Non-pigmented ciliary epithelial cell (primary cell): ENCODE measurements at regions not wholly inside any gene's neighbourhood (a gene's known extent, or its start where the extent isn't known, plus 50 kb on each side); places are given as distances from the start of the nearest gene placed in this dataset.
A peak's percentile ranks its signal among the peaks of the same experiment; 100 is the strongest.

Source experiments
- DNase-seq: peaks from one replicate; pipeline ENCODE4 v3.0.0-alpha.2; 2010; ENCODE audit warnings: low read depth

DNA sequence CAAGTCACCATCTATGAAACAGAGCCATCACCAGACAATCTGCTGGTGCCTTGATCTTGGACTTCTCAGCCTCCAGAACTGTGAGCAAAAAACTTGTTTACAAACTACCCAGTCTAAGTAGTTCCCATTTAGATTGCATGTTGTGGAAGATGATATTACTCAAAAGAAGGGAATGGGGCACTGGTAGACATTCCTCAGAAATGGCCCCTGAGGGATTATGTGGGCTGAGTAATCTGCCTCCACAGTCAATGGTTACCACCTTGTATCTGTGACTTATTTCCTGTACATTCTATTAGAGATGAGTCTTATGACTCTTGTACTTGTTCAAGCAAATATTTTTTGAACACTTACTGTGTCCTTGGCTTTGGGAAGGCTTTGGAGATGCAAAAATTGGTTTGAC, 160.4 kb downstream of the NUP35 start:
- DNase-seq = peak; percentile 71

DNA sequence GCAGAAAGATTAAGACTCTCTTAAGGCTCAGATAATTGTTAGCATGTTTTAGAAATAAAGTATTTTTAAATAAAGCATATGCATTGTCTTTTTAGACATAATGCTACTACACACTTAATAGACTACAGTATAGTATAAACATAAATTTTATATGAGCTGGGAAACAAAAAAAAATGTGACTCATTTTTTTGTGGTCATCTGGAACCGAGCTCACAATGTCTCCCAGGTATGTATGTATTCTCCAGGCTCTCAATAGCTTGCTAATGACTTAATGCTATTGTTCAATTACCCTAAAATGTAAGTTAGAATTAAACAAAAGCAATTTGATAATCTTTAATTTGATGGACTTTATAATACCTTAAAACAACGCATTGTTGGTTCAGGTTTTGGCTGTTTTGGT, 167.2 kb downstream of the NUP35 start:
- DNase-seq = no peak

DNA sequence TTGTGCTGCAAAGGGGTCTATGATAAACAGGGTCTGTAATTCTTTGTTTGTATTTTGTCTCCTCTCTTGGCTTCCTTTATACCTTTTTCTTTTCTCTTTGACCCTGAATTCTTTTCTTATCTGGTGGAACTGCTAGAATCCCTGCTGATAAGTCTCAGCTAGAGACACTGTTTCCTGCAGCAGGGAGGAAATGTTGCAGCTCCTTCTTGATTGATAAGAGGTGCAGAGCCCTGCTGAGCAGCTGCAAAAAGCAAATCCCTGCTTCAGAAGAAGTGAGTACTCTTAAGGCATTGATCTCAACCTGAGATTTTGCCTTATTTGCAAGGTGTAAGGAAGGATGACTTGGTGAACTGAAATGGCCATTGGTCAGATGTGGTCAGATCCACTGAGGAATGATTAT, 167.8 kb downstream of the NUP35 start:
- DNase-seq = no peak

DNA sequence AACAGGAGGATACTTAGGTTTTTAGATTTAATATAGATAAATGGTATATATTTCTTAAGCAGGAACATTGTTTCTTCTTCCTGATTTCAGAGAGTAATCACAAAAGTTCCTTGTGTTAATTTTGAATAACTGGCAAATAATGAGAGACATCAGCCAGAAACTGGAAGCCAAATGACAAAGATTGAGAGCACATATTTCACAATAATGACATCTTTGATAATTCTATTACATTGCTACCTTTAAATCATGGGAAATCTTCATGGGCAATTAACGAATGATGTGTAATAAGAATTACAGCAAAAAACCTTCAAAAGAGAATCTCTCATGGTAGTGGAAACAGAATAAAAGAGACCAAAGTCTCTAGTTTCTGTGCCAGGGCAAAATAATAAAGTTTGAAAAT, 215.1 kb downstream of the NUP35 start:
- no peak for DNase-seq

DNA sequence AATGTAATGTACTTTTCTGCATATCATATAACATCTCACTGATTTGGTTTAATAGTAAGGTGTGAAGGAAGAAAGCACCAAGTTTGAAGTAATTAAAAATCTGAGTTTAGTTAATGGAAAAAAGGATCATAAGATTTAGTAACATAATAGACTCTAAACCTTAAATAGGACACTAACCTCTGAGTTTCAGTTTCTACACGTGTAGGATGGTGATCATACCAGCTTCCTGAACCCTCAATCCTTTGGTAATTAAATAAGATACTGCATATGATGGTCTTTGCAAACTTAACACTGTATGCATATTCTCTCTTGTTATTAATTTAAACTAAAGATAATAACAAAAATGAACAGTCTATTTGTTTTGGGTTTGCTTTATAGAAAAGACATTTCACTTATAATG, 216.8 kb downstream of the NUP35 start:
- DNase-seq = no peak

DNA sequence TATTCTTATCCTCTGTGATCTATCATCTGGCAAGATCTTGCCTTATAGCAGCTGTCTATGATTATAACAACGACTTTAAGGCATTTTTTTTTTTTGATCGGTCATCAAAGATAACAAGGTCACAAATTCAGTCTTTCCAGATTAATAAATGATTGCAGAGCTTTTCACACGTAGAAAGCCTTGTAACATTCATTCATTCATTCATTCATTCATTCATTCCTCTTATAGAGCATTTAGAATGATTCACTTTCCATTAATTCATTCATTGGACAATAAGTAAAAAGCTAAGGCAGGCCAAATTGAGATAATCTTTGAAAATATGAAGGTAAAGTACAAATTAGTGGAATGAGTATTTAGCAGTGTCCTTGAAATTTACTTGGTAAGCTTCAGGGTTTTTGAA, 223.7 kb downstream of the NUP35 start:
- DNase-seq = no peak

DNA sequence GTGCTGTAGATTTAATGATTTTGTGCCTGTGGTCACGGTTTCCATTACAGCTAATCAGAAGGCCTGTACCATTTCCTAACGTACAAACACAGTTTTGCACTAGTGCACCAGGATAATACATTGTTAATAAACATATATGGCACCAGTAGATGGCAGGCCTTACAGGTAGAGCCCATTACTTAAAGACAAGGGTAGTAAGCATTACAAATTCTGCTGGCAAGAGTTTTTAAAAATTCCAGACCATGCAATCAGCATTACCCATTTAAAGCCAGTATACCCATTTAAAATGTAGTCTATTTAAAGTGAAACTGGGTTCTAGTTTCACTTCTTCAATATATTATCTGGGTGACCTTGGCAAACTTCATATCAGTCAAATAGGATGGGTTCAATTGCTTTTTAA, 224.2 kb downstream of the NUP35 start:
- no peak for DNase-seq

DNA sequence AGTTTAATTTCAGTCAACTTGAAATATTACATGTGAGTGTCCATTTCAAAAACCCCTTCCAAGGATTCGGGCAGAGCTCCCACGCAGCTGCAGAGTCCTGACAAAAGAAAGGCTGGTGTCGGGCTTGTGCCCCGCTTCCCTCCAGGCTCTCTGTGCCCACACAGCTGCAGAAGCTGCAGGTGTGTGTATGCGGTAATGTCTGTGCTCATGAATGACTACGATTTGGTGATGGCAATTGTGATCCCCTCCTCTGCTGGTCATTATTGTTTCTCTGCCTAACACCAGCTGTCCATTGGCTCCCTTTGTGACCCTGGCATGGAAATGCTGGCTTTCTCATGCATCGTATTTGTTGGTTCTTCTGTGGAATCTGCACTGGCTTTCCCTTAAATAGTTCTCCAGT, 224.8 kb downstream of the NUP35 start:
- DNase-seq = no peak

DNA sequence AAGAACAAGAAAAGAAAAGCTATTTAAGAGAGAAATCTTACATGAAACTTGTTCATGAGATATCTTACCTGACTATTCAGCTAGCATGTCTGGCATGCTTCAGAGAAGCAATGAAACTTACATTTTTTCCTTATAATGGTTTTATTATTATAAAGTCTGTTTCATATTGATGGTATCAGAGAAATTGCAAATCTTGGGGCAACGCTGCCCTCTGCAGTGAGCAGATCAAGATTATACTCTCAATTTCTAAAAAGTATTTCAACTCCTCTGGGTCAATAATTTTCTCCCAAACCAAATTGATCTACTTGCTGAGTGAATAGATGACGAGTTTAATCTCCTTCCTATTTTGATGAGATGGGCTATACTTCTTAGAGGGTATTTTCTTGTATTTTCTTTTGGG, 235.6 kb downstream of the NUP35 start:
- no peak for DNase-seq

DNA sequence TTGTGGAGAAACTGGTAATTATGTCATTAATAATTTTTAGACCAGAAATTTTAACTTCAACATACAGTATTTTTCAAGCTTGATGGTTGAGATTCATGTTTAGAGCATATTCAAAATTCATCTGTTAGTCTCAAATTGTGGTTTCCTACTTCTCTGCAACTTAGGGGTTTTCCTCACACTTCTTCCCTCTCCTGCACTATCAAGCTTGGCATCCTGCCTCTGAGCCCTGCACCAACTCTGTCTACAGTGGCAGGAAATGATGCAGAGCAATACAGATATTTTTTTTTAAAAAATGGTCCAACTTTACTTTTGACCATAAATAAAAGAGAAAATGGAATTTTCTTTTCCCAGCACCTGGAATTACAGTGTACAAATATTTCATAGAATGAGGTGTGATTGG, 247.3 kb downstream of the NUP35 start:
- no peak for DNase-seq

DNA sequence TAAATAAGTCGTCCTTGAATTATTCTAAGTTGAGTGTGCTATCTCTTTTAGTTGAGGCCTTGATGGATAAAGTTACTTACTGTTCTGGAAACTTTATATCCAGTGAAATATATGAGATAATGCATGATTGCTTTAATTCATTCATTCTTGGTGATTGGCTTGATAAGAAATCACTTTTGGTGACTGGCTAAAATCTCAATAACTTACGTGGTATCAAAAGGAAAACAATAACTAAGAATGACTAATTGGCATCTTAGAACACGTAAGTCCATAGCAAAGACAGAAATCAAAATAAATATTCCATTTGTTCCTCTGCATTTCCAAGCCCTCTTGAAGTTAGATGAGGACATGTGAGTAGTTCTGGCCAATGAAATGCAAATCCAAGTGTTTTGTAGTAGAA, 251.6 kb downstream of the NUP35 start:
- peak; percentile 9 for DNase-seq

DNA sequence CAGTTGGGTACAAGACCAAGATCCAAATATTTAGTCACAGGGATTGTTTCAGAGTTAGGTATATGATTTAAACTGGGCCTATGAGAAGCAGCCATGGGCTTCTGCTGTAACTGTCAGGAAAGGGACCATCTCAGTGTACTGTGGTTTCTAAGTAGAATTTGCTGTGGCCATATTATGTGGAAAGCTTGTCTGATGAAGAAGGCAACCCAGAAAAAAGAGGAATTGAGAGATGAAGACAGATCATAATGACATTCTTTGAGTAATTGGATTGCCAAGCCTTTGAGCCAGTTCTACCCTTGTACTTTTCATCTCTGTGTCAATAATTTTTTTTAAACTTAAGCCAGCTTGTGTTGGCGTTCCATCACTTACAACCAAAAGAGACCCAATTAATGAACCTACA, 259.6 kb downstream of the NUP35 start:
- DNase-seq = no peak

DNA sequence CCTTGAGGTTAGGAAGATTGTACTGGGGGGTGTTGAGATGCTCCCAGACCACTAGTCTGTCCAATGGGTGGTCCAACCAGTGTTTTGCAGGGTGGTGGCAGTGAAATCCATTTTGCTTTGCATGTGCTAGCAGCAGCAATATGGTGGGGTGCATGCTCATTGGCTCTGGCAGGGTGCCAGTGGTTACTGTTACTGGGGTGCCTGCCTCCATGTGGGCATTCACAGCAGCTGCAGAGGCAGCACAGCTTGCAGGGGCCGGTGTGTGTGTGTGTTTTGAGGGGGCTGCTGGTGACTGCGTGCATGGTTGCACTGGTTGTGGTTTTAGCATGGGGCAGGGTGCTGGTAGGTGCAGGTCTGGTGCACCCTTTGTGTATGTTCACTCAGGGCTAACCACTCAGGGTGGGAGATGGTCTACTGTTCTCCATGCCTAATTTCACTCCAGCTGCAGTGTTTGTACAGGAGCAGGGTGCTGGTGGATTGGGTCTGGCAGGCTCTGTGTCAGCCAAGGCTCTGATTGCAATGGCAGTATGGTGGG, 265.4 kb downstream of the NUP35 start:
- no peak for DNase-seq

DNA sequence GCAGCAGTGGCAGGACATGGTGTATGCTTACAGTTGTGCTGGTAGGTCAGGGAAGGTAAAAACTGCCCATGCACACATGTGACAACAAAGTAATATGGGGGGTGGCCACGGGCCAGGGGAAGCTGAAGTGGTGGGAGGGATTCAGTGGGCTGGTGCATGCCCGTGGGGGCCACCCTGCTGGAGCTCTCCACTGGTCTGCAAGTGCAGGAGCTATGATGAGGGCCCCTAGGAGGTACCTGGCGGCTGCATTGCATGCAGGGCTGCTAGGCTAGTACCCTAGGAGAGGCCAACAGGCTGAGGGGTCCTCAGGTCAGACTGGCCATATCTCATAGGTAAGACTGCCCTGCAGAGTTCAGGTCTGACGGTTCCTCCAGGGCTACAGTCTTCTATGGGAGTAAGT, 265.9 kb downstream of the NUP35 start:
- DNase-seq = no peak

DNA sequence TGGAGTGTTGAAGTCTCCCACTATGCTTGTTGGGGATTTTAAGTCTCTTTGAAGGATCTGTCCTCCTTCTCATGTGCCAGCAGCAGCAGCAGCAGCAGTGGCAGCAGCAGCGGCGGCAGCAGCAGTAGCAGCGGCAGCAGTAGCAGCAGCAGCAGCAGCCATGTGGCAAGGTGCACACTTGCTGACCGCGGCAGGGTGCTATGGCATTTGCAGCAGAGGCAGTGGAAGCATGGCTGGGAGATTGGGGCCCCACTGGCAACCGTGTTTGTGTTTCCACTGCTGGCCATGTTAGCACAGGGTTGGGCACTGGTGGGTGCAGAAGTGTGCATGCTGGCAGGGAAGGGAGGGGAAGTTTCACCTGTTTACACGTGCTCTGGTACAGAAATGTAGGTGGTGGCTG, 280.1 kb downstream of the NUP35 start:
- DNase-seq = no peak

DNA sequence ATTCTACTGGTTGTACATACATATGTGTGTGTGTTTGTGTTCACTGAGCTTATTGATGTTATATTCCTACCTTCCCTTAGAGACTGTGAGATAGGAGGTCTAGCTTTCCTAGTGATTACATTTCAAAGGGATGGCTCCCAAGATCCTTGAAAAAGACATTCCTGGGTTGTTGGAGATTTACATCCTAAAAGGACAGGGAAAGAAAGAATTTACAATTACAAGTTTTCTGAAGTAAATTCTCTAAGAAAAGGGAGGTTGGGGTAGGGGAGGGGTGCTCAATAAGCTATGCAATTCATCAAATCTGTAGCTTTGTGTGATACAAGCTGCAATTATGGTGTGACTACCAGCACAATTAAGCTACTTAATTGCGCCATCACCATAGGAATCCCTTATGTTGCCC, 284.3 kb downstream of the NUP35 start:
- no peak for DNase-seq

DNA sequence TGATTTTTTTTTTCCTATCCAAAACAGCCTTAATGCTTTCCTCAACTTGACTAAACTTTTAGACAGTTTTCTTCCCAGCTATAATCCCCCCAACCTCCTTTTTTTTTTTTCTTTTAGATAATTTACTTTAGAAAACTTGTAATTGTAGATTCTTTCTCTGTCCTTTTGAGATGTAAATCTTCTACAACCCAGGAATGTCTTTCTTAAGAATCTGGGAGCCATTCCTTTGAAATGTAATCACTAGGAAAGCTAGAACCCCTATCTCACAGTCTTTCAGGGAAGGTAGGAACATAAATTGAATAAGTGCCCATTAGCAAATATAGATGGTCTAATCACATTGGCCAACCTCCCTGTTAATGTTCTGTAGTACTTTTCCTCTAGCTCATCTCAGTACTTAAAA, 285.4 kb downstream of the NUP35 start:
- DNase-seq = no peak

DNA sequence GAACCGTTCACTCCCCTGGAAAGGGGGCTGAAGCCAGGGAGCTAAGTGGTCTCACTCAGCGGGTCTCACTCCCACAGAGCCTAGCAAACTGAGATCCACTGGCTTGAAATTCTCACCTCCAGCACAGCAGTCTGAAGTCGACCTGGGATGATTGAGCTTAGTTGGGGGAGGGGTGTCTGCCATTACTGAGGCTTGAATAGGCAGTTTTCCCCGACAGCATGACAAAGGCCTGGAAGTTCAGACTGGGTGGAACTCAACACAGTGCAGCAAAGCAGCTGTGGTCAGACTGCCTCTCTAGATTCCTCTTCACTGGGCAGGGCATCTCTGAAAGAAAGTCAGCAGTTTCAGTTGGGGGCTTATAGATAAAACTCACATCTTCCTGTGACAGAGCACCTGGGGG, 292.5 kb downstream of the NUP35 start:
- DNase-seq = no peak

DNA sequence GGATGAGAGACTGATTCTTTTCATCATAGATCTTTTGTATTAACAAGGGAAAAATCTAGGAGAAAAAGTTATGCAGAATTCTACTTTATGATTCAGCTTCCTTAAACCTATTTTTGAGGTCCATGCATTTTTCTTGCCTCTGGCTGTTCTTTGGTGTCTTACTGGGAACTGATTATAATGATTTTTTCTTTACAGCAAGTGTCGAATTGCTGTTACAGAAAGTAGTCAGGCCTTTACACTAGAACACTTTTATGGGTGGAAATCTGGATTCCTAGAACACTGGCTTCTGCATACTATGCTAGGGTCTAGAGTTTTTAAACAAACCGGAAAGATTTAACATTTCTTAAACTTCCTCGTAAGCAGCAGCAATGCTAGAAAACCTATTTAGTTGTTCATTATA, 302.6 kb downstream of the NUP35 start:
- no peak for DNase-seq

DNA sequence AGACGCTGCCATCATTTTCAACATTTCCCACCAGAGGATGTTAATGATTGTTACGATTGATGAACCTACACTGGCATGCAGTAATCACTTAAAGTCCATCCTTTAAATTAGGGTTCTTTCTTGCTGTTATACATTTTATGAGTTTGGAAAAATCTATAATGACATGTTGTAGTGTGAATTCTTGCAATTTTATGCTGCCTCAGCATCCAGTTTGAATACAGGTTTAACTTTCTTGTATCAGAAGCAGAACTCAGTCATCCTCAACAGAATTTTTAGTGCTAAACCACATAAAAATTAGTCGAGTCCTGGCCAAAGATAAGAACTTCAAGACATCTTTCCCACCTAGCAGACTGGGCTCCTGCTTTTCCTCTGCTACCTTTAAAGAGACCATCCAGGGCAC, 303.3 kb downstream of the NUP35 start:
- no peak for DNase-seq

DNA sequence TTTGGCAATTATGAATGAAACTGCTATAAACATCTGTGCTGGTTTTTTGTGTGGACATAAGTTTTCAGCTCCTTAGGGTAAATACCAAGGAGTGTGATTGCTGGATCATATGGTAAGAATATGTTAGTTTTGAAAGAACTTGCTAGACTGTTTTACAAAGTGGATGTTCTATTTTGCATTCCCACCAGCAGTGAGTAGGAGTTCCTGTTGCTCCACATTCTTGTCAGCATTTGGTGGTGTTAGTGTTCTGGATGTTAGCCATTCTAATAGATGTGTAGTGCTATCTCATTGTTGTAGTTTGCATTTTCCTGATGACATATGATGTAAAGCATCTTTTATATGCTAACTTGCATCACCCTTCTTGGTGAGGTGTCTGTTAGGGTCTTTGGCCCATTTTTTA, 304.6 kb downstream of the NUP35 start:
- no peak for DNase-seq

DNA sequence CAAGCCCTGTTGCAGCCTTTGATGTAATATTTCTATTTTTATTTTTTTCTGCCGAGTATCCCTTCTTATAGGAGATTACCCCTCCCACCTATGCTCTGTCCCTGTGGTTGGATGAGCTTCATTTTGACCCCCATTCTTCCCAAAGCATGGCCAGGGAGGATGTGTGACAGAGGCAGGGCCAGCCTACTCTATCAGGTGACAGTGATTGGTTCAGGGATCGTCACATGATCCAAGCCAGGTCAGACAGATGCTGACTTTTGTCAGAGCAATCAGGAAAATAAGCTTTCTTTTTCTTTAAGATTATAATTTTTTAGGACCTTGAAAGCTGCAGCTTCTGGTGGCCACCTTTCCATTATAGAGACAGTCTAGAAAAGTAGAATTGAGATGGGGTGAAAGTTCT, 314.3 kb downstream of the NUP35 start:
- DNase-seq = no peak

DNA sequence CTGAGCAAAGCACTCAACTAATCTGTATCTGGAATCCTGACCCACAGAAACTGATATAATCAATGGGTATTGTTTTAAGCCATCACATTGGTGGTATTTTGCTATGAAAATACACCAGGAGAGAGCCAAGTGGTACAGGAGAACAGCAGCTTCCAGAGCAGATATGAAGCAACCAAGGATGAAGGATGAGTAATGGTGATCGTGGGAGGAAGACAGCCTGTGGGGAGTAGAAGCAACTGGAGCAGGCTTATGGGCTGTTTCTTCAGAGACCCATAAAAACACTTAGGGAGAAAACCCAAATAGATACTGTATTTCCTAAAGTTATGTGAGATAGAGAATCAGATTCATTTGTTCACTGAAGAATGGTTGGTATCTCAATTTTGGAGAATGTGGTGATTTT, 330.8 kb downstream of the NUP35 start:
- no peak for DNase-seq

DNA sequence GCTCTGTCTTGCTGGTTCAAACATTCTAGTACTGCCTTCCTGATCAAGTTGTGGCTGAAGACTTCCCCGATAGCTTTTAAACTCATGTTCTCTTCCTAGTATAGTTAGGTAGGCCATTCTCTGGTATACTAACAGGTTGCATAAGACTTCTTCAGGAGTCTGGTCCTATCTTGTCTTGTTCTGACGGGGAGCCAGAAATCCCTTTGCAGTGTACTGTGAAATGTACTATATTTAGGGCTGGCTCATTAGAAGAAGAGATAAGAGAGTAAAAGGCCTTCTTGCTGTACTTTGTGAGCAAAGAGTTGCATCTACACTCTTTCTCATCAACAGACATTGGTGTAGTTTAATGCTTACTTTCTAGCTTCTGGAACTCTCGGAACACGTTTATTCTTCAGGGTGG, 331.9 kb downstream of the NUP35 start:
- DNase-seq = no peak

DNA sequence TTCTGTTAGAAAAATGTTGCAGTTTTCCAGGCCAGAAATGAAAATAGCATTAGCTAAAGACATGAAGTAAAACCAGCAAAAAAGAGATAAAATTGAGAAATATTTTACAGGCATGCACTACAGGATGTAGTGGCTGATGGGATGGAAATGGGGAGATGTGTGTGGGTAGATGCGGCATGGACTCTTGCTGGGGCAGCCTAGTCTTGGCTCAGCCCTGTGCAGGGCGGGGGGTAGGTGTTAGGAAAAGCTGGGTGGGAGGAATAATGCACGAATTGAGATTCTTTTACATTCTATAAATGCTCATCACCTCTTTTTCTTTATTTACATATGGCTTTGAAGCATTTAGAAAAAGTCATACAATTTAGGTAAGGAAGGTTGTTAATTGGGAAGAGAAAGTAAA, 334.2 kb downstream of the NUP35 start:
- DNase-seq = no peak
